A549 (cell line): ENCODE measurements at regions not wholly inside any gene's neighbourhood (a gene's known extent, or its start where the extent isn't known, plus 50 kb on each side); places are given as distances from the start of the nearest gene placed in this dataset.

ENCODE experiments used
- ATAC-seq, 2 experiments: fragments of 200-7000 bp in 1 of 2; fragments of >200 bp in 1 of 2; cut with Nextera tagmentation in 1 of 2; cut with Tn5 transposase in 1 of 2; 3 replicates each; pipeline versions ENCODE4 v1.8.0 to v1.9.1; 2018 to 2020; ENCODE audit warnings: mild to moderate bottlenecking in 1 of 2, moderate library complexity in 1 of 2
- CTCF ChIA-PET: fragments of 300-600 bp; sonication (Branson Sonifier 250); formaldehyde crosslinking; extraction: SDS; loops from one replicate; lab custom pipeline; 2021; ENCODE audit warnings: antibody characterized with exemption, inconsistent platforms; lab: Yijun Ruan, JAX
- POLR2A ChIA-PET: fragments of 350-600 bp; formaldehyde crosslinking; extraction: SDS; loops from one replicate; lab custom pipeline; 2021; ENCODE audit warnings: antibody characterized with exemption, inconsistent platforms; lab: Yijun Ruan, JAX
- DNase-seq, 2 experiments: peaks; one replicate each; pipeline versions ENCODE4 v3.0.0 to v3.0.0-alpha.2; 2011 to 2016; ENCODE audit warnings: low read depth in 1 of 2, low spot score in 1 of 2
- FAIRE-seq: peaks from 2 replicates; lab custom pipeline; 2011; peaks lifted over from hg19 to GRCh38; lab: Jason Lieb, UNC
- H3K27ac ChIP-seq, 2 experiments: fragments of >200 bp; sonication (Bioruptor Twin); formaldehyde crosslinking; 3 replicates each; pipeline ENCODE4 v1.5.1; 2016 to 2017
- H3K4me1 ChIP-seq: fragments of >200 bp; sonication (Bioruptor Twin); formaldehyde crosslinking; 3 replicates; pipeline ENCODE4 v1.6.1; 2016
- H3K4me2 ChIP-seq: fragments of >200 bp; sonication (Bioruptor Twin); formaldehyde crosslinking; 3 replicates; pipeline ENCODE4 v1.6.1; 2016
- H3K4me3 ChIP-seq: fragments of >200 bp; sonication (Bioruptor Twin); formaldehyde crosslinking; 3 replicates; pipeline ENCODE4 v1.5.1; 2016
- H3K9me3 ChIP-seq: fragments of >200 bp; sonication (Bioruptor Twin); formaldehyde crosslinking; 3 replicates; pipeline ENCODE4 v1.6.1; 2016
- ATOH8 ChIP-seq: fragments of 250-450 bp; sonication (Bioruptor Pico); IDR thresholded peaks from 2 replicates; pipeline ENCODE4 v1.5.0; 2020; ENCODE audit warnings: low read depth, mild to moderate bottlenecking, moderate library complexity
- CHD2 ChIP-seq: fragments of 150-350 bp; IDR thresholded peaks from 2 replicates; pipeline ENCODE4 v1.6.1; 2014; ENCODE audit warnings: low read length; ENCODE audit not compliant: partially characterized antibody
- CTCF ChIP-seq: fragments of >200 bp; sonication (Bioruptor Twin); formaldehyde crosslinking; IDR thresholded peaks from 3 replicates; pipeline ENCODE4 v1.5.1; 2016
- E2F6 ChIP-seq: IDR thresholded peaks from 2 replicates; pipeline ENCODE4 v1.6.1; 2012; ENCODE audit warnings: low read depth, borderline replicate concordance
- ELK1 ChIP-seq: fragments of 150-350 bp; IDR thresholded peaks from 2 replicates; pipeline ENCODE4 v1.6.1; 2014; ENCODE audit warnings: low read depth, mild to moderate bottlenecking, low read length
- FOSL2 ChIP-seq, 2 experiments: fragments of 450-650 bp in 1 of 2; fragments of >200 bp in 1 of 2; sonication (Bioruptor Twin) in 1 of 2; formaldehyde crosslinking; IDR thresholded peaks; 2 replicates each; pipeline versions ENCODE4 v1.5.0 to v1.6.1; 2016 to 2020; ENCODE audit warnings: mild to moderate bottlenecking in 1 of 2, moderate library complexity in 1 of 2
- HDAC2 ChIP-seq: fragments of 200-600 bp; sonication (generic); IDR thresholded peaks from 2 replicates; pipeline ENCODE4 v1.6.1; 2016
- HES2 ChIP-seq: fragments of >200 bp; sonication (Bioruptor Twin); formaldehyde crosslinking; IDR thresholded peaks from 2 replicates; pipeline ENCODE4 v1.6.1; 2016
- HOXB13 ChIP-seq: fragments of 250-450 bp; sonication (Bioruptor Pico); IDR thresholded peaks from 2 replicates; pipeline ENCODE4 v1.5.0; 2020; ENCODE audit warnings: low read depth, mild to moderate bottlenecking, moderate library complexity
- HOXB5 ChIP-seq: fragments of 250-450 bp; sonication (Bioruptor Pico); IDR thresholded peaks from 2 replicates; pipeline ENCODE4 v1.5.0; 2020; ENCODE audit warnings: mild to moderate bottlenecking, moderate library complexity
- JUN ChIP-seq, 2 experiments: fragments of >200 bp; sonication (Bioruptor Twin); formaldehyde crosslinking; IDR thresholded peaks; 2 replicates in 1 of 2; 3 replicates in 1 of 2; pipeline ENCODE4 v1.6.1; 2016 to 2017
- MAFK ChIP-seq: fragments of 450-650 bp; IDR thresholded peaks from 2 replicates; pipeline ENCODE4 v1.6.1; 2014; ENCODE audit not compliant: partially characterized antibody
- RNF2 ChIP-seq: fragments of 200-600 bp; sonication (generic); IDR thresholded peaks from 2 replicates; pipeline ENCODE4 v1.6.1; 2016; ENCODE audit warnings: low read depth, mild to moderate bottlenecking, antibody characterized with exemption, moderate library complexity, borderline replicate concordance
- TFCP2L1 ChIP-seq: fragments of 250-450 bp; sonication (Bioruptor Pico); IDR thresholded peaks from 2 replicates; pipeline ENCODE4 v1.5.0; 2021; ENCODE audit warnings: mild to moderate bottlenecking
- TP53 ChIP-seq: fragments of 250-450 bp; sonication (Bioruptor Pico); IDR thresholded peaks from 2 replicates; pipeline ENCODE4 v1.5.0; 2021; ENCODE audit warnings: mild to moderate bottlenecking, moderate library complexity
- USF2 ChIP-seq: fragments of 450-650 bp; IDR thresholded peaks from 2 replicates; pipeline ENCODE4 v1.6.1; 2014; ENCODE audit warnings: antibody characterized with exemption
- ZC3H11A ChIP-seq: fragments of 450-650 bp; IDR thresholded peaks from 2 replicates; pipeline ENCODE4 v1.6.1; 2014; ENCODE audit warnings: antibody characterized with exemption, mild to moderate bottlenecking
- ZFP36 ChIP-seq: fragments of 450-650 bp; IDR thresholded peaks from 2 replicates; pipeline ENCODE4 v1.6.1; 2014; ENCODE audit warnings: borderline replicate concordance; ENCODE audit not compliant: partially characterized antibody
- WGBS: methylation state at CpG from one replicate; pipeline ENCODE4 v1.1.6; 2017; ENCODE audit errors: missing lambda C conversion rate; 5-methylcytosine and 5-hydroxymethylcytosine counted together

- FAIRE-seq (no peak), DNase-seq (no peak), ATAC-seq (no peak)
- Histone ChIP-seq H3K9me3 (no peaks in the 10 kb centered on the region), H3K4me1 (peaks cover 17% of the 10 kb centered on the region; the same call in 2 of the 3 replicates), H3K27ac (peak overlapping the region in 1 of 2 experiments; percentile 50; a peak in 2 of 6 replicates), H3K4me2 (no peak overlapping the region), H3K4me3 (no peak overlapping the region)
- CTCF ChIA-PET: interaction anchor here (1.2 to 2.2 kb wide), 2 partner anchors 15 to 21 kb away, joined by 3 to 13 read pairs; no protein-coding TSS in a partner anchor
- no peak for TF ChIP-seq HOXB13 (CRISPR knock-in tag)
- TF ChIP-seq ATOH8 (CRISPR knock-in tag): no peak
- no peak for TF ChIP-seq HDAC2
- no peak for TF ChIP-seq ELK1
- TF ChIP-seq FOSL2 (IDR thresholded peaks at IDR 0.05): no peak
- no peak for TF ChIP-seq FOSL2 (CRISPR knock-in tag; IDR thresholded peaks at IDR 0.05)
- TF ChIP-seq JUN (IDR thresholded peaks at IDR 0.05): no peak
- no peak for TF ChIP-seq USF2
- no peak for TF ChIP-seq HOXB5 (CRISPR knock-in tag)
- no peak for TF ChIP-seq E2F6
- TF ChIP-seq HES2: no peak
- POLR2A ChIA-PET: interaction anchor here (1.5 kb wide), 1 partner anchor 53 kb away, joined by 4 read pairs; the partner anchor contains the start of gene RASSF10
- 70% methylated on average over 5 of the region's 5 CpGs for WGBS
Measured at GRCh38 chr11:13062115-13062514, 53.0 kb downstream of the RASSF10 start.

- Histone ChIP-seq H3K9me3 (no peaks in the 10 kb centered on the region), H3K27ac (peak overlapping the region in 1 of 2 experiments; percentile 11; a peak in 1 of 6 replicates), H3K4me1 (peaks cover 17% of the 10 kb centered on the region; the same call in 2 of the 3 replicates), H3K4me3 (no peak overlapping the region), H3K4me2 (no peak overlapping the region)
- DNase-seq (no peak), ATAC-seq (no peak), FAIRE-seq (no peak)
- CTCF ChIA-PET: interaction anchor here (1.3 kb wide), 1 partner anchor 8 kb away, joined by 3 read pairs; no protein-coding TSS in a partner anchor
- TF ChIP-seq ZC3H11A (no peak), CTCF (no peak), TFCP2L1 (CRISPR knock-in tag) (no peak), RNF2 (no peak), MAFK (no peak), CHD2 (no peak), TP53 (CRISPR knock-in tag) (no peak), ZFP36 (no peak)
- POLR2A ChIA-PET: no interaction called here
- 78% methylated on average over 3 of the region's 3 CpGs for WGBS
Measured at GRCh38 chr11:13064593-13064992, 55.5 kb downstream of the RASSF10 start.
